ENCODE measurements at regions not wholly inside any gene's neighbourhood (a gene's known extent, or its start where the extent isn't known, plus 50 kb on each side); places are given as distances from the start of the nearest gene placed in this dataset.

- Histone ChIP-seq H3K4me1 (ENCODE audit: control insufficient read depth, insufficient read depth, low read length) (no peaks in the 10 kb centered on the region), H3K36me3 (ENCODE audit: control insufficient read depth, insufficient read depth, low read length) (no peaks in the 10 kb centered on the region), H3K9me3 (ENCODE audit: control insufficient read depth, insufficient read depth, low read length) (peaks cover 3% of the 10 kb centered on the region), H3K27me3 (ENCODE audit: control insufficient read depth, insufficient read depth, low read length) (no peaks in the 10 kb centered on the region), H3K27ac (ENCODE audit: low read depth, low read length) (no peak overlapping the region), H3K4me3 (ENCODE audit: low read depth, low read length) (no peak overlapping the region)
- WGBS (ENCODE audit: insufficient coverage) = 92% methylated on average over 2 of the region's 3 CpGs
- peak in 1 of 6 donors; percentile 43 for DNase-seq (ENCODE audit: low read depth in 4 of 6, low spot score in 6 of 6)
These were observed 50.6 kb upstream of the ZNF385D start for GRCh38 chr3:21801631-21802030.

GRCh38 chr3:21803604-21804003, 52.6 kb upstream of the ZNF385D start:
- Histone ChIP-seq H3K4me1 (ENCODE audit: control insufficient read depth, insufficient read depth, low read length) (no peaks in the 10 kb centered on the region), H3K27me3 (ENCODE audit: control insufficient read depth, insufficient read depth, low read length) (no peaks in the 10 kb centered on the region), H3K36me3 (ENCODE audit: control insufficient read depth, insufficient read depth, low read length) (no peaks in the 10 kb centered on the region), H3K27ac (ENCODE audit: low read depth, low read length) (no peak overlapping the region), H3K4me3 (ENCODE audit: low read depth, low read length) (no peak overlapping the region), H3K9me3 (ENCODE audit: control insufficient read depth, insufficient read depth, low read length) (peaks cover 3% of the 10 kb centered on the region)
- WGBS (ENCODE audit: insufficient coverage) = no CpG with 5 or more reads among the region's 1 CpG
- no peak for DNase-seq (ENCODE audit: low read depth in 4 of 6, low spot score in 6 of 6)

GRCh38 chr3:21804330-21804729, 53.3 kb upstream of the ZNF385D start:
- H3K27ac ChIP-seq (ENCODE audit: low read depth, low read length) = no peak overlapping the region
- H3K27me3 ChIP-seq (ENCODE audit: control insufficient read depth, insufficient read depth, low read length) = no peaks in the 10 kb centered on the region
- peaks cover 3% of the 10 kb centered on the region for H3K9me3 ChIP-seq (ENCODE audit: control insufficient read depth, insufficient read depth, low read length)
- no peaks in the 10 kb centered on the region for H3K36me3 ChIP-seq (ENCODE audit: control insufficient read depth, insufficient read depth, low read length)
- 70% methylated on average over 2 of the region's 2 CpGs for WGBS (ENCODE audit: insufficient coverage)
- H3K4me3 ChIP-seq (ENCODE audit: low read depth, low read length) = no peak overlapping the region
- DNase-seq (ENCODE audit: low read depth in 4 of 6, low spot score in 6 of 6) = no peak
- H3K4me1 ChIP-seq (ENCODE audit: control insufficient read depth, insufficient read depth, low read length) = no peaks in the 10 kb centered on the region

GRCh38 chr3:21806733-21807132, 55.7 kb upstream of the ZNF385D start:
- Histone ChIP-seq H3K36me3 (ENCODE audit: control insufficient read depth, insufficient read depth, low read length) (no peaks in the 10 kb centered on the region), H3K27ac (ENCODE audit: low read depth, low read length) (no peak overlapping the region), H3K27me3 (ENCODE audit: control insufficient read depth, insufficient read depth, low read length) (no peaks in the 10 kb centered on the region), H3K9me3 (ENCODE audit: control insufficient read depth, insufficient read depth, low read length) (no peaks in the 10 kb centered on the region), H3K4me1 (ENCODE audit: control insufficient read depth, insufficient read depth, low read length) (no peaks in the 10 kb centered on the region), H3K4me3 (ENCODE audit: low read depth, low read length) (no peak overlapping the region)
- WGBS (ENCODE audit: insufficient coverage) = 94% methylated on average over 1 of the region's 1 CpG
- DNase-seq (ENCODE audit: low read depth in 4 of 6, low spot score in 6 of 6) = no peak

GRCh38 chr3:21825684-21826083, 74.7 kb upstream of the ZNF385D start:
- H3K9me3 ChIP-seq (ENCODE audit: control insufficient read depth, insufficient read depth, low read length) = no peaks in the 10 kb centered on the region
- no peak overlapping the region for H3K4me3 ChIP-seq (ENCODE audit: low read depth, low read length)
- no peaks in the 10 kb centered on the region for H3K36me3 ChIP-seq (ENCODE audit: control insufficient read depth, insufficient read depth, low read length)
- no peak for DNase-seq (ENCODE audit: low read depth in 4 of 6, low spot score in 6 of 6)
- no peaks in the 10 kb centered on the region for H3K27me3 ChIP-seq (ENCODE audit: control insufficient read depth, insufficient read depth, low read length)
- WGBS (ENCODE audit: insufficient coverage) = 73% methylated on average over 7 of the region's 12 CpGs
- no peaks in the 10 kb centered on the region for H3K4me1 ChIP-seq (ENCODE audit: control insufficient read depth, insufficient read depth, low read length)
- H3K27ac ChIP-seq (ENCODE audit: low read depth, low read length) = no peak overlapping the region

GRCh38 chr3:21826416-21826815, 75.4 kb upstream of the ZNF385D start:
- H3K9me3 ChIP-seq (ENCODE audit: control insufficient read depth, insufficient read depth, low read length) = no peaks in the 10 kb centered on the region
- no peaks in the 10 kb centered on the region for H3K4me1 ChIP-seq (ENCODE audit: control insufficient read depth, insufficient read depth, low read length)
- H3K4me3 ChIP-seq (ENCODE audit: low read depth, low read length) = no peak overlapping the region
- H3K27ac ChIP-seq (ENCODE audit: low read depth, low read length) = no peak overlapping the region
- WGBS (ENCODE audit: insufficient coverage) = no CpG with 5 or more reads among the region's 1 CpG
- no peaks in the 10 kb centered on the region for H3K36me3 ChIP-seq (ENCODE audit: control insufficient read depth, insufficient read depth, low read length)
- no peak for DNase-seq (ENCODE audit: low read depth in 4 of 6, low spot score in 6 of 6)
- no peaks in the 10 kb centered on the region for H3K27me3 ChIP-seq (ENCODE audit: control insufficient read depth, insufficient read depth, low read length)

GRCh38 chr3:21830541-21830940, 79.5 kb upstream of the ZNF385D start:
- Histone ChIP-seq H3K9me3 (ENCODE audit: control insufficient read depth, insufficient read depth, low read length) (no peaks in the 10 kb centered on the region), H3K4me1 (ENCODE audit: control insufficient read depth, insufficient read depth, low read length) (no peaks in the 10 kb centered on the region), H3K36me3 (ENCODE audit: control insufficient read depth, insufficient read depth, low read length) (no peaks in the 10 kb centered on the region), H3K27ac (ENCODE audit: low read depth, low read length) (no peak overlapping the region), H3K27me3 (ENCODE audit: control insufficient read depth, insufficient read depth, low read length) (no peaks in the 10 kb centered on the region), H3K4me3 (ENCODE audit: low read depth, low read length) (no peak overlapping the region)
- DNase-seq (ENCODE audit: low read depth in 4 of 6, low spot score in 6 of 6) = peak in 1 of 6 donors; percentile 5
- WGBS (ENCODE audit: insufficient coverage) = no CpG with 5 or more reads among the region's 2 CpGs

- WGBS (ENCODE audit: insufficient coverage) = no CpG with 5 or more reads among the region's 2 CpGs
- Histone ChIP-seq H3K27me3 (ENCODE audit: control insufficient read depth, insufficient read depth, low read length) (no peaks in the 10 kb centered on the region), H3K4me1 (ENCODE audit: control insufficient read depth, insufficient read depth, low read length) (no peaks in the 10 kb centered on the region), H3K4me3 (ENCODE audit: low read depth, low read length) (no peak overlapping the region), H3K9me3 (ENCODE audit: control insufficient read depth, insufficient read depth, low read length) (no peaks in the 10 kb centered on the region), H3K36me3 (ENCODE audit: control insufficient read depth, insufficient read depth, low read length) (no peaks in the 10 kb centered on the region), H3K27ac (ENCODE audit: low read depth, low read length) (no peak overlapping the region)
- DNase-seq (ENCODE audit: low read depth in 4 of 6, low spot score in 6 of 6) = no peak
These were observed 84.3 kb upstream of the ZNF385D start for GRCh38 chr3:21835264-21835663.

- WGBS (ENCODE audit: insufficient coverage) = 60% methylated on average over 1 of the region's 4 CpGs
- no peaks in the 10 kb centered on the region for H3K4me1 ChIP-seq (ENCODE audit: control insufficient read depth, insufficient read depth, low read length)
These were observed 85.2 kb upstream of the ZNF385D start for GRCh38 chr3:21836227-21836626.

GRCh38 chr3:21839176-21839575, 88.2 kb upstream of the ZNF385D start:
- WGBS (ENCODE audit: insufficient coverage) = no CpG with 5 or more reads among the region's 1 CpG
- no peak for DNase-seq (ENCODE audit: low read depth in 4 of 6, low spot score in 6 of 6)
- H3K27ac ChIP-seq (ENCODE audit: low read depth, low read length) = no peak overlapping the region

More at GRCh38 chr3:21836227-21836626, 85.2 kb upstream of the ZNF385D start:
- no peaks in the 10 kb centered on the region for H3K36me3 ChIP-seq (ENCODE audit: control insufficient read depth, insufficient read depth, low read length)
- DNase-seq (ENCODE audit: low read depth in 4 of 6, low spot score in 6 of 6) = no peak
- H3K27ac ChIP-seq (ENCODE audit: low read depth, low read length) = no peak overlapping the region
- no peaks in the 10 kb centered on the region for H3K9me3 ChIP-seq (ENCODE audit: control insufficient read depth, insufficient read depth, low read length)
- H3K27me3 ChIP-seq (ENCODE audit: control insufficient read depth, insufficient read depth, low read length) = no peaks in the 10 kb centered on the region
- H3K4me3 ChIP-seq (ENCODE audit: low read depth, low read length) = no peak overlapping the region

More at GRCh38 chr3:21839176-21839575, 88.2 kb upstream of the ZNF385D start:
- Histone ChIP-seq H3K9me3 (ENCODE audit: control insufficient read depth, insufficient read depth, low read length) (no peaks in the 10 kb centered on the region), H3K36me3 (ENCODE audit: control insufficient read depth, insufficient read depth, low read length) (no peaks in the 10 kb centered on the region), H3K27me3 (ENCODE audit: control insufficient read depth, insufficient read depth, low read length) (no peaks in the 10 kb centered on the region), H3K4me3 (ENCODE audit: low read depth, low read length) (no peak overlapping the region), H3K4me1 (ENCODE audit: control insufficient read depth, insufficient read depth, low read length) (no peaks in the 10 kb centered on the region)
